GM12892 (cell line): ENCODE measurements at regions not wholly inside any gene's neighbourhood (a gene's known extent, or its start where the extent isn't known, plus 50 kb on each side); places are given as distances from the start of the nearest gene placed in this dataset.
"Not testable (repeated sequence)": the region's sequence is repeated elsewhere in the genome, so short reads cannot be mapped to it uniquely, and the experiment has no call there.

Source experiments
- DNase-seq: peaks from one replicate; pipeline ENCODE4 v3.0.0; 2011; ENCODE audit not compliant: insufficient read length
- FAIRE-seq: peaks from 2 replicates; lab custom pipeline; 2011; peaks lifted over from hg19 to GRCh38; lab: Jason Lieb, UNC
- POLR2A ChIP-seq: IDR thresholded peaks from 2 replicates; pipeline ENCODE4 v1.6.1; 2011; ENCODE audit warnings: low read depth, low read length, control low read depth
- POLR2AphosphoS5 ChIP-seq: IDR thresholded peaks from 2 replicates; pipeline ENCODE4 v1.6.1; 2011; ENCODE audit warnings: low read depth, low read length, control low read depth
- TAF1 ChIP-seq: IDR thresholded peaks from 2 replicates; pipeline ENCODE4 v1.6.1; 2011; ENCODE audit warnings: low read depth, mild to moderate bottlenecking, control low read depth, low read length, borderline replicate concordance

DNA sequence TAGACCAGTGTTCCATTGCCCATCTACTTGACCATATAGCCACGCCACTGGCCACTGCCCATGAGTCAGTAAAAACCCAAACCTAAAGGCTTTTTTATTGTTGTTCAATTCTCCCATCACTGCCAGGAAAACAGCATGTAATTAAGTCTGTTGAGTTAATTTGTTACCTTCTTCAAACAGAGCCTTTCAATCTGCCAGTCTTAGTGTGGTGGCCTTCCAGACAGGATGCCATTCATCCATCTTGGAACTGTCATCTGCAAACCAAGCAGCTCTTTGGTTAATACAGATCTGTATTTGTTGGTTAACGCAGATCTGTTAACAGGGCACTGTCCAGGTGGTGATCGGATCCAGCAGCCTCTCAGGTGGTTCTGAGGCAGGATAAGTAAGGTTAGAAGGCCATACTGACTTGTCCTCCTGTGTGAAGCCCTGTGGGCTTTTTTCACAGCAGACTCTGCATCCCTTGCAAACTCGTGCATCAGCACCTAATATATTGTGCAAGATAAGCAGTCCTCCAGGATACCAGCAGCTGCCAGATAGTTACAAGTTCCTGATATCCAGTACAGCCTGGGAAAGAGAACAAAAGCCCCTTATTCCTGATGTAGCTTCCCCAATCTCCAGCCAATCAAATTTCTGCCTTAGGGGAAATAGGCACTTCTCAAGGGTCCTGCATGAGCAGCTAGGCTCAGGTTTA is 59.1 kb upstream of the DHRS4 start:
- no peak for DNase-seq
- FAIRE-seq: no peak
- no peak for TF ChIP-seq POLR2A
- no peak for TF ChIP-seq POLR2AphosphoS5

DNA sequence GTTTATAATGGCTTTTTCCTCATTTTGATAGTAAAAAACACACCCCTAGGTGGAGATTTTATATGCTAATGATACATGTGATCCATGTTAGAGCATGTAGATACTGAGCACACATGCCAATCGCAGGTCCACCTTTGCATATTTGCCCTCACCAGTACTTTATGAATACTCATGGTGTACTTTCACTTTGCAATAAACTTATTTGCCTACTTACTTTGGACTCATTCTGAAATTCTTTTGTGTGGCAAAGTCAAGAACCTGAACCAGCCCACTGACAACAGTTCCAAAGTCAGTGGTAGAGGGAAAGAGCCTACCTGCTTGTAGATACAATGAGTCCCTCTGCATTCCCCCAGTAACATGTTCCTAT is 58.5 kb upstream of the DHRS4 start:
- no peak for DNase-seq
- FAIRE-seq: no peak
- no peak for TF ChIP-seq POLR2A
- TF ChIP-seq POLR2AphosphoS5: no peak
- TF ChIP-seq TAF1: no peak

DNA sequence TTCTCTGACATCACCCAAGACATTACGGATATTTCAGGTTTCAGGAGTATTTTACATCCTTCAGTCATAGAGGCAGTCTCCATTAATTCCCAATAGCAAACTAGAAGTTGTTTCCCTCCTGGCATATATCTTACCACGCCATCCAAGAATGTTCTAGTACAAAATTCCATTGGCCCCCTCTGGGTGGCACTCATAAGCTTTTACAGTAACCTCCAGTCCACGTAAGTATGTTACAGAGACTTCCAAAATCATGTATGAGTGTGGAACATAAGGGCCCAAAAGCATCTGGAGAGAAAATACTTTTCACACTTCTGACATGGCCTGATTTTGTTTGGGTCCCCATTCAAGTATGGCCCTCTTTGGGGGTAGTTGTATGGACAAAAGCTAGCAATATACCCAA is 58.1 kb upstream of the DHRS4 start:
- TF ChIP-seq POLR2AphosphoS5 (no peak), POLR2A (no peak), TAF1 (no peak)
- no peak for DNase-seq
- no peak for FAIRE-seq

DNA sequence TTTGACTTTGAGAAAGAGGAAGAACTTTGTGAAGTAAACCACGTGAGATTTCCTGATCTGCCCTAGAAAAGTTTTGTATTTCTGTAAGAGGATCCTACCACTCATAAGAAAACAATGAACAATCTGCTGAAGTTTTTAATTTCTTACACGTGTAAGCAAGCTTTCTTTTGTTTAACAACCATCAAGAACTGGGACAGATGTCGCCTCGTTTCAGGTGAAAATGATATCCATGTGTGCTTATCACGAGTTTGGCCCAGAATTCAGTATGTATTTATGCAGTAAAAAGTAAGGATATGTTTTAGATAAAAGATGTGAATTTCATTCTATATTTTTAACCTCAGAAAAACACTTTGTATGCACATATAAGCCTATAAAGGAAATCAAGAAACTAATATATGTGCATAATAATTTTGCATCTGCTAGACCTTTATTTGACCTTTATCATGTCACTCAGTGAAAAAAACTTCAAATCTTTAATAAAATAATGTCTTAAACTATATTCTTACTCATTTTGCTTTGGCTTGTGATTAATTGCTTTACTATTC is 56.9 kb upstream of the DHRS4 start:
- TF ChIP-seq POLR2A (no peak), TAF1 (no peak), POLR2AphosphoS5 (no peak)
- FAIRE-seq: no peak
- DNase-seq: no peak

DNA sequence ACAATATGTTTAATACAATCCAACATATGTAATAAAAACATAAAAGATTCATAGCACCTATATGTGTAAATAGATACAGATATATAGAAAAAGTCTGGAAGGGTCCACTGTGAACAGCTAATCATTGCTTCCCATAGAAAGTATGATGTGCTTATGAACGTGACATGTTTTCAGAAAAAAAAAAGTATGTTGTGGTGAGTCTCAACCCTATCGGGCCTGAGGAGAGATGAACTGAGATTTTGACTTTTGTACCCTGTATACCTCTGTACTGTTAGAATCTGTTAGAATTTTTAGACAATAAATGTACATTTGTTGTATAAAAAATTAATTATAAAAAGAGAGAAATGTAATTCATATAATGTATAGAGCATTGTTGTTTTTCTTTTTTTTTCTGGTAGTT is 56.3 kb upstream of the DHRS4 start:
- DNase-seq, FAIRE-seq: not testable (repeated sequence)

DNA sequence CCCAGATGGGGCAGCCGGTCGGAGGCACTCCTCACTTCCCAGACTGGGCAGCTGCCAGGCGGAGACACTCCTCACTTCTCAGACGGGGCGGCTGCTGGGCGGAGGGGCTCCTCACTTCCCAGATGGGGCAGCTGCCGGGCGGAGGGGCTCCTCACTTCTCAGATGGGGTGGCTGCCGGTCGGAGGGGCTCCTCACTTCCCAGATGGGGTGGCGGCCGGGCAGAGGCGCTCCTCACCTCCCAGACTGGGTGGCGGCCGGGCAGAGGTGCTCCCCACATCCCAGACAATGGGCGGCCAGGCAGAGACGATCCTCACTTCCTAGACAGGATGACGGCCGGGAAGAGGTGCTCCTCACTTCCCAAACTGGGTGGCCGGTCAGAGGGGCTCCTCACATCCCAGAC is 55.2 kb upstream of the DHRS4 start:
- FAIRE-seq: not testable (repeated sequence)

DNA sequence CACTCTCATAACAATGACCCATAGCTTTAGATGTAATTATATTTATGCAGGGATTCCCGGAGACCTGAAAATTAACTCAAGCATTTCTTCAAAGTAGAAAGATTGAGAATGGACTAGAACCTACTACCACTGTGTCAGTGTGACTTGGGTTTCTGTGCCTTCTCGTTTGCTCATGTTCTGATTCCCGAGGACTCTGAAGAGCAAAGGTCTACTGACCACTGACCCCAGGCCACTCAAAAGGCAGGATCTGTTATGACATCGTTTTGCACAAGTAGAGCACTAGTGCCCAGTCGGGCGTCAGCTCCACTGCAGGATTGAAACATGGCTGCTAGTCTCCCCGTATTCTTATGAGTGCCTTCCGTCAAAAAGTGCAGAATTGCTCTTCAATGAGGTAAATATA is 53.8 kb upstream of the DHRS4 start:
- FAIRE-seq (no peak), DNase-seq (no peak)
- TF ChIP-seq POLR2AphosphoS5 (no peak), POLR2A (no peak), TAF1 (no peak)

More for the DNA sequence above, 55.2 kb upstream of the DHRS4 start:
- not testable (repeated sequence) for DNase-seq

DNA sequence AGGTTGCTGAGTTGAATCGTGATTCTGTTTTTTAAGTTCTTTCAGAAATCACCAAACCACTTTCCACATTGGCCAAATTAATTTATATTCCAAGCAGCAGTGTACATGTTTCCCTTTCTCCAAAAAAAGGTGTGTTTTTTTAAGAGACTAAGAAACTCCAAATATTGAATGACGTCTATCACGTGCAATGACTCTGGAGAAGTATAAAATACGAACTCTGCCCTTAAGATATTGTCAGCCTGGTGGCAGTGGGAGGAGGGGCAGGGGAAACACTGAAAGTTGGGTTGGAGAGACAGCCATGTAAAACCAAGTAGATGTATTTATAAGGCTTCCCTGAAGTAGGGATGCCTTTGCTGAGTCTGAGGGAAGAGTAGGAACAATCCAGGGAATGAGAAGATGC is 50.1 kb upstream of the DHRS4 start:
- no peak for FAIRE-seq

More for the DNA sequence above, 50.1 kb upstream of the DHRS4 start:
- no peak for TF ChIP-seq TAF1
- TF ChIP-seq POLR2AphosphoS5: no peak
- TF ChIP-seq POLR2A: no peak
- DNase-seq: no peak
